Ishikawa (cell line): ENCODE measurements at regions not wholly inside any gene's neighbourhood (a gene's known extent, or its start where the extent isn't known, plus 50 kb on each side); places are given as distances from the start of the nearest gene placed in this dataset.

Source experiments
- EP300 ChIP-seq: IDR thresholded peaks from 2 replicates; pipeline ENCODE4 v1.6.1; 2012; ENCODE audit warnings: borderline replicate concordance
- FOXM1 ChIP-seq: IDR thresholded peaks from 2 replicates; pipeline ENCODE4 v1.6.1; 2012; ENCODE audit warnings: low read depth, borderline replicate concordance
- MAX ChIP-seq: IDR thresholded peaks from 2 replicates; pipeline ENCODE4 v1.6.1; 2012
- NFIC ChIP-seq: IDR thresholded peaks from 2 replicates; pipeline ENCODE4 v1.6.1; 2012
- RAD21 ChIP-seq: IDR thresholded peaks from 2 replicates; pipeline ENCODE4 v1.6.1; 2012; ENCODE audit warnings: low read depth
- REST ChIP-seq: IDR thresholded peaks from 2 replicates; pipeline ENCODE4 v1.6.1; 2012; ENCODE audit warnings: low read depth, mild to moderate bottlenecking
- TCF12 ChIP-seq: IDR thresholded peaks from 2 replicates; pipeline ENCODE4 v1.6.1; 2012; ENCODE audit warnings: low read depth
- YY1 ChIP-seq: IDR thresholded peaks from 2 replicates; pipeline ENCODE4 v1.6.1; 2012; ENCODE audit warnings: low read depth

GRCh38 chr12:108447168-108447832 lies 67.8 kb upstream of the FICD start:
- TF ChIP-seq EP300, result no peak
- no peak for TF ChIP-seq MAX
- TF ChIP-seq YY1, result no peak
- TF ChIP-seq TCF12, result no peak
- no peak for TF ChIP-seq FOXM1
- TF ChIP-seq RAD21, result no peak
- no peak for TF ChIP-seq REST
- TF ChIP-seq NFIC, result no peak
